ENCODE measurements at regions not wholly inside any gene's neighbourhood (a gene's known extent, or its start where the extent isn't known, plus 50 kb on each side); places are given as distances from the start of the nearest gene placed in this dataset.

GRCh38 chr11:83336993-83337392 is 50.8 kb upstream of the CCDC90B start:
- H3K9me3 ChIP-seq (ENCODE audit: low read depth, low read length, poor library complexity, severe bottlenecking), result no peaks in the 10 kb centered on the region
- intact Hi-C loops (cut with micrococcal nuclease; ENCODE audit: unreplicated experiment), result no loop called here
- CTCF ChIA-PET, result no interaction called here

More at GRCh38 chr11:83336993-83337392, 50.8 kb upstream of the CCDC90B start:
- no peak for DNase-seq (ENCODE audit: low spot score)
- TF ChIP-seq EZH2 (IDR thresholded peaks at IDR 0.05; ENCODE audit: borderline replicate concordance, low read depth, low read length, poor library complexity, severe bottlenecking) (no peak), CTCF (conservative IDR thresholded peaks at IDR 0.05; ENCODE audit: low read depth, low read length) (no peak)
- Histone ChIP-seq H3K36me3 (ENCODE audit: insufficient read depth, low read length, poor library complexity, severe bottlenecking) (no peaks in the 10 kb centered on the region), H3K4me3 (ENCODE audit: low read depth, low read length, poor library complexity, severe bottlenecking) (no peak overlapping the region), H3K27ac (ENCODE audit: low read depth, low read length, poor library complexity, severe bottlenecking) (no peak overlapping the region), H3K4me1 (ENCODE audit: insufficient read depth, low read length, poor library complexity, severe bottlenecking) (peaks cover 10% of the 10 kb centered on the region), H3K27me3 (replicated peaks; ENCODE audit: insufficient read depth, low read depth, low read length, poor library complexity) (no peaks in the 10 kb centered on the region)
- no TSS peak for BruUV-seq (replicated peaks)
- POLR2A ChIA-PET (ENCODE audit: low non-redundant PET), result no interaction called here

All from A673 (cell line).